H1 (cell line): ENCODE measurements at regions not wholly inside any gene's neighbourhood (a gene's known extent, or its start where the extent isn't known, plus 50 kb on each side); places are given as distances from the start of the nearest gene placed in this dataset.

ENCODE experiments used
- CTCF ChIA-PET: fragments of 300-600 bp; sonication (Branson Sonifier 250); formaldehyde crosslinking; loops from one replicate; lab custom pipeline; 2021; ENCODE audit not compliant: partially characterized antibody; lab: Charles Lee
- POLR2A ChIA-PET: fragments of 300-600 bp; sonication (Branson Sonifier 250); formaldehyde crosslinking; loops from one replicate; lab custom pipeline; 2021; ENCODE audit warnings: inconsistent platforms; ENCODE audit not compliant: partially characterized antibody; lab: Charles Lee
- DNase-seq, 2 experiments: peaks; one replicate each; pipeline versions ENCODE4 v3.0.0 to v3.0.0-alpha.2; 2010 to 2022; ENCODE audit warnings: low spot score in 2 of 2, low read depth in 1 of 2, mixed read lengths in 1 of 2
- FAIRE-seq: peaks from 2 replicates; lab custom pipeline; 2011; peaks lifted over from hg19 to GRCh38; lab: Jason Lieb, UNC
- H2AFZ ChIP-seq: 2 replicates; pipeline ENCODE4 v1.8.1; 2012; ENCODE audit warnings: low read length, inconsistent platforms
- H2AK5ac ChIP-seq: 2 replicates; pipeline ENCODE4 v1.6.1; 2013; ENCODE audit warnings: low read depth, low read length
- H2BK120ac ChIP-seq: replicated peaks from 2 replicates; pipeline ENCODE3; 2013; ENCODE audit warnings: low read depth, low read length, inconsistent platforms
- H2BK12ac ChIP-seq: 2 replicates; pipeline ENCODE4 v1.6.1; 2013; ENCODE audit warnings: low read depth, low read length
- H2BK15ac ChIP-seq: 2 replicates; pipeline ENCODE4 v1.6.1; 2013; ENCODE audit warnings: low read length
- H2BK20ac ChIP-seq: 2 replicates; pipeline ENCODE4 v1.6.1; 2013; ENCODE audit warnings: low read length
- H2BK5ac ChIP-seq: 2 replicates; pipeline ENCODE4 v1.6.1; 2013; ENCODE audit warnings: low read depth, low read length
- H3K14ac ChIP-seq: 2 replicates; pipeline ENCODE4 v1.6.1; 2013; ENCODE audit warnings: inconsistent platforms; ENCODE audit not compliant: insufficient read length
- H3K18ac ChIP-seq: 2 replicates; pipeline ENCODE4 v1.6.1; 2013; ENCODE audit warnings: low read length; ENCODE audit errors: extremely low read depth
- H3K23ac ChIP-seq: 2 replicates; pipeline ENCODE4 v1.6.1; 2013; ENCODE audit warnings: inconsistent platforms; ENCODE audit not compliant: insufficient read length
- H3K23me2 ChIP-seq: 2 replicates; pipeline ENCODE4 v1.6.1; 2013; ENCODE audit warnings: low read depth, low read length
- H3K27ac ChIP-seq: 2 replicates; pipeline ENCODE4 v1.6.1; 2011; ENCODE audit warnings: low read depth, low read length, inconsistent platforms
- H3K27me3 ChIP-seq, 4 experiments: replicated peaks in 1 of 4; 1 replicate in 1 of 4; 2 replicates in 3 of 4; pipeline versions ENCODE4 v1.6.1 to v1.8.1; 2011 to 2013; ENCODE audit warnings: low read length in 3 of 4, mild to moderate bottlenecking in 3 of 4, inconsistent platforms in 2 of 4, mixed read lengths in 2 of 4, moderate library complexity in 1 of 4; ENCODE audit not compliant: control insufficient read depth in 3 of 4, insufficient read depth in 3 of 4; ENCODE audit errors: extremely low read depth in 1 of 4
- H3K36me3 ChIP-seq, 4 experiments: 2 replicates each; pipeline versions ENCODE4 v1.6.1 to v1.8.1; 2011 to 2013; ENCODE audit warnings: mild to moderate bottlenecking in 4 of 4, low read length in 3 of 4, moderate library complexity in 2 of 4, control low read depth in 1 of 4, inconsistent platforms in 1 of 4; ENCODE audit not compliant: insufficient read depth in 4 of 4, control insufficient read depth in 2 of 4
- H3K4ac ChIP-seq: replicated peaks from 2 replicates; pipeline ENCODE3; 2013; ENCODE audit warnings: low read length, low read depth, mixed read lengths, inconsistent platforms; ENCODE audit not compliant: insufficient read length
- H3K4me1 ChIP-seq, 4 experiments: replicated peaks in 1 of 4; 1 replicate in 1 of 4; 2 replicates in 3 of 4; pipeline versions ENCODE4 v1.6.1 to v1.8.1; 2011 to 2013; ENCODE audit warnings: low read length in 3 of 4, inconsistent platforms in 2 of 4, mixed read lengths in 1 of 4; ENCODE audit not compliant: insufficient read depth in 4 of 4, control insufficient read depth in 3 of 4
- H3K4me2 ChIP-seq, 2 experiments: 2 replicates each; pipeline versions ENCODE4 v1.6.1 to v1.8.1; 2011 to 2013; ENCODE audit warnings: low read depth in 2 of 2, low read length in 2 of 2, control low read depth in 1 of 2, inconsistent platforms in 1 of 2, mild to moderate bottlenecking in 1 of 2; ENCODE audit not compliant: insufficient read depth in 1 of 2
- H3K4me3 ChIP-seq, 4 experiments: fragments of 200-600, 300-600 bp in 1 of 4; sonication (generic), shearing (Covaris generic), sonication (Bioruptor Twin) in 1 of 4; 2 replicates each; pipeline versions ENCODE4 v1.5.1 to v1.8.1; 2011 to 2016; ENCODE audit warnings: low read length in 4 of 4, low read depth in 3 of 4, control low read depth in 2 of 4, inconsistent platforms in 2 of 4, mild to moderate bottlenecking in 2 of 4, mixed read lengths in 1 of 4, moderate library complexity in 1 of 4; ENCODE audit not compliant: insufficient read depth in 2 of 4; ENCODE audit errors: extremely low read depth in 1 of 4
- H3K56ac ChIP-seq: replicated peaks from 2 replicates; pipeline ENCODE3; 2013; ENCODE audit warnings: low read depth, mild to moderate bottlenecking, mixed read lengths, low read length, inconsistent platforms; ENCODE audit not compliant: insufficient read length
- H3K79me1 ChIP-seq: 2 replicates; pipeline ENCODE4 v1.6.1; 2013; ENCODE audit warnings: low read depth, low read length, control low read depth
- H3K79me2 ChIP-seq, 2 experiments: 2 replicates each; pipeline versions ENCODE4 v1.6.1 to v1.8.1; 2012 to 2013; ENCODE audit warnings: low read length in 2 of 2, mild to moderate bottlenecking in 2 of 2, inconsistent platforms in 1 of 2; ENCODE audit not compliant: insufficient read depth in 2 of 2, control insufficient read depth in 1 of 2
- H3K9ac ChIP-seq, 4 experiments: replicated peaks in 1 of 4; 1 replicate in 1 of 4; 2 replicates in 3 of 4; pipeline versions ENCODE4 v1.6.1 to v1.8.1; 2011 to 2013; ENCODE audit warnings: low read depth in 3 of 4, low read length in 3 of 4, control low read depth in 2 of 4, mild to moderate bottlenecking in 2 of 4, moderate library complexity in 2 of 4, inconsistent platforms in 1 of 4; ENCODE audit errors: extremely low read depth in 1 of 4
- H3K9me3 ChIP-seq, 2 experiments: 2 replicates each; pipeline versions ENCODE4 v1.6.1 to v1.8.1; 2012 to 2013; ENCODE audit warnings: mild to moderate bottlenecking in 2 of 2, moderate library complexity in 2 of 2, control low read depth in 1 of 2, inconsistent platforms in 1 of 2, low read depth in 1 of 2, low read length in 1 of 2, mixed read lengths in 1 of 2; ENCODE audit not compliant: insufficient read depth in 2 of 2
- H4K20me1 ChIP-seq, 2 experiments: replicated peaks in 1 of 2; 2 replicates each; pipeline versions ENCODE3 to v1.8.1; 2011 to 2013; ENCODE audit warnings: inconsistent platforms in 2 of 2, low read length in 2 of 2, mild to moderate bottlenecking in 1 of 2; ENCODE audit not compliant: insufficient read depth in 2 of 2, control insufficient read depth in 1 of 2
- H4K5ac ChIP-seq: 2 replicates; pipeline ENCODE4 v1.6.1; 2013; ENCODE audit warnings: low read length, low read depth, mixed read lengths, inconsistent platforms; ENCODE audit not compliant: insufficient read length
- H4K8ac ChIP-seq: 2 replicates; pipeline ENCODE4 v1.8.0; 2013; ENCODE audit warnings: mild to moderate bottlenecking, moderate library complexity, low read length, inconsistent platforms; ENCODE audit not compliant: insufficient read depth; ENCODE audit errors: extremely low read depth
- H4K91ac ChIP-seq: replicated peaks from 2 replicates; pipeline ENCODE3; 2013; ENCODE audit warnings: low read length, mixed read lengths, inconsistent platforms; ENCODE audit not compliant: insufficient read length
- ASH2L ChIP-seq: fragments of 200-600, 300-600 bp; sonication (generic); IDR thresholded peaks from one replicate; pipeline ENCODE4 v1.7.1; 2017; ENCODE audit warnings: low read length
- JUND ChIP-seq: IDR thresholded peaks from 2 replicates; pipeline ENCODE4 v1.6.1; 2011; ENCODE audit warnings: mild to moderate bottlenecking, improper control_type of control experiment, low read length
- NANOG ChIP-seq: IDR thresholded peaks from 2 replicates; pipeline ENCODE4 v1.6.1; 2011; ENCODE audit warnings: low read length, low read depth, mild to moderate bottlenecking, inconsistent platforms; ENCODE audit not compliant: insufficient read depth, poor library complexity, severe bottlenecking
- POLR2AphosphoS5 ChIP-seq: IDR thresholded peaks from 2 replicates; pipeline ENCODE4 v1.6.1; 2011; ENCODE audit warnings: low read depth, low read length
- RAD21 ChIP-seq, 2 experiments: IDR thresholded peaks in 1 of 2; conservative IDR thresholded peaks in 1 of 2; 2 replicates each; pipeline ENCODE4 v1.6.1; 2011; ENCODE audit warnings: low read depth in 2 of 2, low read length in 2 of 2, improper control_type of control experiment in 1 of 2, inconsistent platforms in 1 of 2, mild to moderate bottlenecking in 1 of 2, moderate library complexity in 1 of 2
- SRF ChIP-seq: IDR thresholded peaks from 2 replicates; pipeline ENCODE4 v1.6.1; 2011; ENCODE audit warnings: mild to moderate bottlenecking, low read depth, low read length, moderate library complexity
- SUZ12 ChIP-seq: fragments of 200-600 bp; sonication (generic); IDR thresholded peaks from 2 replicates; pipeline ENCODE4 v1.6.1; 2012; ENCODE audit warnings: mild to moderate bottlenecking, inconsistent platforms, low read length, moderate library complexity, mixed read lengths
- TCF12 ChIP-seq: IDR thresholded peaks from 2 replicates; pipeline ENCODE4 v1.6.1; 2011; ENCODE audit warnings: low read depth, mild to moderate bottlenecking, low read length
- WGBS, 2 experiments: shearing (Covaris generic) in 1 of 2; methylation state at CpG; one replicate each; pipeline versions ENCODE4 v1.1.6 to v1.1.7; 2013 to 2015; ENCODE audit warnings: low lambda C conversion rate in 2 of 2, mixed read lengths in 2 of 2, inconsistent platforms in 1 of 2, low coverage in 1 of 2, missing lambda C conversion rate in 1 of 2; ENCODE audit not compliant: insufficient replicate concordance in 2 of 2, insufficient coverage in 1 of 2, insufficient read length in 1 of 2; ENCODE audit errors: extremely low coverage in 1 of 2, missing lambda C conversion rate in 1 of 2; 5-methylcytosine and 5-hydroxymethylcytosine counted together
- TF ChIP-seq, protein P1 (sequence below): IDR thresholded peaks from 2 replicates; pipeline ENCODE4 v1.6.1; 2012; ENCODE audit warnings: low read length, inconsistent platforms

DNA sequence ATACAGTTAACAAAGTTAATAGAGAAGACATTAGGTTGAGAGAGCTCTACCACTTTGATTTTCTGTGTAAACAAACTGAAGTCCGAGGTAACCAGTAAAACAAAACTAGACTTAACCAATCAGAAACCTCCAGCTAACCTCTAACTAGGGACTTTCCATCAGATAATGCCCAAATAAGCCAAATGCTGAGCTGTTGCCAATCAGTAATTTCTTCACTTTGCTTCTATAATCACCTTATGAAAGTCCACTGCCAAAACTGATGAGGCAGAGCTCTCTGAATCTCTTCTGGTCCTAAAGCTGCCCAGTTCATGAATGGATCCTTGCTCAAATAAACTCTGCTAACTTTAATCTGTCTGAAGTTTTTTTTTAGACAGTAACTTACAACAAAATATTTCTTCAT is 448.0 kb upstream of the NECTIN3 start:
- CTCF ChIA-PET = no interaction called here
- H3K4me3 ChIP-seq = no peak overlapping the region

More for the DNA sequence above, 448.0 kb upstream of the NECTIN3 start:
- no peak overlapping the region for H3K27ac ChIP-seq
- no peak for DNase-seq
- H2BK15ac ChIP-seq = no peak overlapping the region
- no peak overlapping the region for H2BK12ac ChIP-seq
- TF ChIP-seq JUND = no peak
- no peak for TF ChIP-seq NANOG
- no peak for TF ChIP-seq POLR2AphosphoS5
- no peak for TF ChIP-seq SUZ12
- TF ChIP-seq ASH2L = no peak
- TF ChIP-seq, protein P1, sequence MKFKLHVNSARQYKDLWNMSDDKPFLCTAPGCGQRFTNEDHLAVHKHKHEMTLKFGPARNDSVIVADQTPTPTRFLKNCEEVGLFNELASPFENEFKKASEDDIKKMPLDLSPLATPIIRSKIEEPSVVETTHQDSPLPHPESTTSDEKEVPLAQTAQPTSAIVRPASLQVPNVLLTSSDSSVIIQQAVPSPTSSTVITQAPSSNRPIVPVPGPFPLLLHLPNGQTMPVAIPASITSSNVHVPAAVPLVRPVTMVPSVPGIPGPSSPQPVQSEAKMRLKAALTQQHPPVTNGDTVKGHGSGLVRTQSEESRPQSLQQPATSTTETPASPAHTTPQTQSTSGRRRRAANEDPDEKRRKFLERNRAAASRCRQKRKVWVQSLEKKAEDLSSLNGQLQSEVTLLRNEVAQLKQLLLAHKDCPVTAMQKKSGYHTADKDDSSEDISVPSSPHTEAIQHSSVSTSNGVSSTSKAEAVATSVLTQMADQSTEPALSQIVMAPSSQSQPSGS = no peak
- no peak for TF ChIP-seq RAD21 (IDR thresholded peaks at IDR 0.05 in 1 of 2, conservative IDR thresholded peaks at IDR 0.05 in 1 of 2; ENCODE audit: low read depth in 2 of 2, low read length in 2 of 2)
- TF ChIP-seq SRF = no peak
- TF ChIP-seq TCF12 = no peak
- TF ChIP-seq, all 59 proteins: peak for 0
- Histone ChIP-seq H3K79me2 (no peaks in the 10 kb centered on the region), H2AK5ac (no peak overlapping the region), H3K23ac (no peak overlapping the region), H3K27me3 (no peaks in the 10 kb centered on the region), H3K9me3 (no peaks in the 10 kb centered on the region), H3K14ac (no peak overlapping the region), H3K4me1 (no peaks in the 10 kb centered on the region; a peak in 2 of 7 replicates), H4K20me1 (no peaks in the 10 kb centered on the region), H4K5ac (no peak overlapping the region), H2BK20ac (no peak overlapping the region), H4K8ac (no peak overlapping the region), H2AFZ (no peak overlapping the region), H3K36me3 (no peaks in the 10 kb centered on the region; a peak in 1 of 8 replicates), H3K56ac (no peak overlapping the region), H4K91ac (no peak overlapping the region), H3K79me1 (no peaks in the 10 kb centered on the region), H2BK5ac (no peak overlapping the region), H3K4ac (no peak overlapping the region), H3K4me2 (no peak overlapping the region), H3K9ac (no peak overlapping the region), H3K18ac (no peak overlapping the region), H3K23me2 (no peaks in the 10 kb centered on the region), H2BK120ac (no peak overlapping the region)
- FAIRE-seq = no peak
- 90% methylated on average over 1 of the region's 1 CpG; no CpG with 5 or more reads in 1 of the 2 experiments for WGBS, 2 experiments
- POLR2A ChIA-PET = interaction anchor here (0.6 kb wide), 1 partner anchor 345 kb away, joined by 3 read pairs; no protein-coding TSS in a partner anchor
